LNCAP (cell line): ENCODE measurements at regions not wholly inside any gene's neighbourhood (a gene's known extent, or its start where the extent isn't known, plus 50 kb on each side); places are given as distances from the start of the nearest gene placed in this dataset.

Experiments used
- TF ChIP-seq, protein P1 (sequence below): fragments of 450-650 bp; IDR thresholded peaks from 2 replicates; pipeline ENCODE4 v1.5.1; 2017; ENCODE audit warnings: mild to moderate bottlenecking

DNA sequence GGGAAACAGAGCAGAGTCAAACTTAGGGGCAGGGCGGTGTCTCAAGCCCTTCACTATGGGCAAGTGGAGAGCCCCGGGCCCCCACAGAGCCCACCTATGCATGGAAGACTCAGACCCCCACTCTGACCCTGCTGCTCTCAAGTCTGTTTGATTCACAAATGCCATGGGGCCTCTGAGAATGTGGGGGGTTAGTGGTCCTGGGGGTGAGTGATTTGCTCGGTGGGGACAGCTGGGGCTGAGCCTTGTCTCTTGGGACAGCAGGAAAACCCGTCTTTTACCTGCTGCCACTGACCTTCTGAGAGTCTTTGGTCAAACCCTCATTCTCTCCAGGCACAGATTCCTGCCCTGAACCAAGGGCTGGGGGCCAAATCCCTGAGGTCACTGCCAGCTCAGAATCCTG is 201.0 kb upstream of the RTL1 start:
- TF ChIP-seq, protein P1, sequence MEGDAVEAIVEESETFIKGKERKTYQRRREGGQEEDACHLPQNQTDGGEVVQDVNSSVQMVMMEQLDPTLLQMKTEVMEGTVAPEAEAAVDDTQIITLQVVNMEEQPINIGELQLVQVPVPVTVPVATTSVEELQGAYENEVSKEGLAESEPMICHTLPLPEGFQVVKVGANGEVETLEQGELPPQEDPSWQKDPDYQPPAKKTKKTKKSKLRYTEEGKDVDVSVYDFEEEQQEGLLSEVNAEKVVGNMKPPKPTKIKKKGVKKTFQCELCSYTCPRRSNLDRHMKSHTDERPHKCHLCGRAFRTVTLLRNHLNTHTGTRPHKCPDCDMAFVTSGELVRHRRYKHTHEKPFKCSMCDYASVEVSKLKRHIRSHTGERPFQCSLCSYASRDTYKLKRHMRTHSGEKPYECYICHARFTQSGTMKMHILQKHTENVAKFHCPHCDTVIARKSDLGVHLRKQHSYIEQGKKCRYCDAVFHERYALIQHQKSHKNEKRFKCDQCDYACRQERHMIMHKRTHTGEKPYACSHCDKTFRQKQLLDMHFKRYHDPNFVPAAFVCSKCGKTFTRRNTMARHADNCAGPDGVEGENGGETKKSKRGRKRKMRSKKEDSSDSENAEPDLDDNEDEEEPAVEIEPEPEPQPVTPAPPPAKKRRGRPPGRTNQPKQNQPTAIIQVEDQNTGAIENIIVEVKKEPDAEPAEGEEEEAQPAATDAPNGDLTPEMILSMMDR, result no peak

DNA sequence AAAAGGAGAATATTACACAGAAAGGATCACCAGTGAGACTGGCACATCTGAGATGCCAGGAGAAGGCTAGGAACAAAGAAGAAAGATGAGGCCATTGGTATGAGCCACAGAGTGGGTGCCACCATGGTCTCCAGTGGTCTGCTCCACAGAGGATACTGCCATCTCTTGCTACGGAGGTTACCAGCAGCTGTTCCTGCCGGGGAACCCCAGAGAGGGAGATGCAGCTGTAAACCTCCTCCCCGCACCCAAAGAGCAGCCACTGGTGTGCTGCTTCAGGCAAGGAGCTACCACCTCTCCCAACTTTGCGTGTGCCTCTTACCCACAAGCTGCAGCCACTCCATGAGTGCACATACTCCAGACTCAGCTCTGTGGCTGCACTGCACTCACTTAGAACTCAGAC is 201.5 kb upstream of the RTL1 start:
- TF ChIP-seq, protein P1, result no peak

DNA sequence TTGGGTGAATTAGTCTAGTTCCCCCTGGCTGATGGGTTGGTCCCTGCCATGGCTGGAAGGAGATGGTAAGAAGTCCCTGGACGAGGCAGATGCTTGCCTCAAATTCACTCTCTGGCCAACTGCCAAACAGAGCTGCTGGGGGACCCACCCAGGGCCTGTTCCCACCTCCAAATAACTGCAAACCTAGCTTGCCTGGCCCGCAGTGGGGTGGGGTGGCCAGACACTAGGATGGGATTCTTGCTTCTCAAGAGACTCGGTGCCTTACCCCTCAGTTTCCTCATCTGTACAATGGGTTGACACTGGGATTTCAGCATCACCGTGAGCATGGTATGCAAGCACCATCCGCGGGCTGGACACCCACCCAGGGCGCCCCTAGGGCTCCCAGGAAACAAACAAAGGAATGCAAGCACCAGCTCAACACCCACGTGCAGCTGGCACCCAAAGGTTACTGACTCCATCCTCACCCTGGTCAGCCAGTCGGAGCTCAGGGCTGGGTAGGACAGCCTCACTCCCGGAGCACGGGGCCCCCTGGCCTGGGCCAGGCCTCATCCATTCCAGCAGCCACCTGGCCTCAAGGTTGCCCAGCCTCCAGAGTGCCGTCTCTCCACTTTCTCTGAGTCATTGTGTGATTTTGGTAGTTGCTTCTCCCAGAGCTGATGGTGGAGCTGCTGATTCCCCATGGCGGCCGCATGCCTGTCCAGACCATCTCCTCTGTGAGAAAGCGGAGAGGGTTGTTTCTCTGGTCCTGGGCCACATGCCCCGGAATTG is 205.2 kb upstream of the RTL1 start:
- TF ChIP-seq, protein P1, result no peak

DNA sequence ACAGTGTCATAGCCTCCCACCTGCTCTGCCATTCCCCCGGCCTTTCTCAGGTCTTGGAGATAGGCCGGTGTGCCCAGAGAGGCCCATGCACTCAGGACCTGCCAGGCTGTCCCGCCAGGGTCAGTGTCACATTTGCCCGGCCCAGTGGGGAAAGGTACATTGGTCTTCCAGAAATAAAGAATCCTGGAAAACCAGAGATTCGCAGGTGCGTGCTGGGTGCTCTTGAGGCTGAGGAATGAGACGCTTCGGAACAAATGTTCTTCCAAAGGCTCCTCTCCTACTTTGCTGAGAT is 205.8 kb upstream of the RTL1 start:
- TF ChIP-seq, protein P1, result no peak

DNA sequence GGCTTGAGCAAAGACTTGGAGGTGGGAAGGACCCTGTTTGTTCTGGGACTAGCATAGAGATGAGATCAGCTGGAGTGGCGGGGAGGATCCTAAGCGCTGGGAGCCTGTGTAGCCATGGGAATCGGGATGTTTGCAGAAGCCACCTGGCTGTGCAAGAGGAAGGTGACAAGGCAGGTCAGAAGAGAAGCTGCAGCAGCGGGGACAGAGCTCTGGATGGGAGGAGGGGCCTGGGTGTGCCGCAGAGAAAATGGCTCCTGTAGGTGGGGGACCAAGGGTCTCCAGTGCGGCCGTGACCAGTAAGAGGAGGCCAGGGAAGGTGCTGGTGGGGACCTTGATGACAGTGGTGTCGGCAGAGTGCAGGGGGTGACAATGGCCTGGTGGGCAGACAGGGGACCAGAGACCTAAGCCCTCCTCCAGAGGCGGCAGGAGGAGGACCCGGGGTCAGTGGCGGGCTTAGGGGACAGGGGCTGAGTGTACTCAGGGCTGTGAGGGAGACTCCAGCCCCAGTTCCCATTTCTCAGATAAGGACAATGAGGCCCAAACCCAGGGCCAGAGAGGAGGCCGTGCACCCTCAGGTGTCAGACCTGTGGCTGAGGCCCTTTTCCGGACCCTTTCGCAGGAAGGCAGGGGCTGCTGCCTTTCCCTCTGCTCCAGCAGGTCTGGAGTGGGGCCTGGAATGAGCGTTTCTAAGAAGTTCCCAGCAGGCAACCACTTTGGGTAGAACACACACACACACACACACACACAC is 206.6 kb upstream of the RTL1 start:
- TF ChIP-seq, protein P1, result no peak

DNA sequence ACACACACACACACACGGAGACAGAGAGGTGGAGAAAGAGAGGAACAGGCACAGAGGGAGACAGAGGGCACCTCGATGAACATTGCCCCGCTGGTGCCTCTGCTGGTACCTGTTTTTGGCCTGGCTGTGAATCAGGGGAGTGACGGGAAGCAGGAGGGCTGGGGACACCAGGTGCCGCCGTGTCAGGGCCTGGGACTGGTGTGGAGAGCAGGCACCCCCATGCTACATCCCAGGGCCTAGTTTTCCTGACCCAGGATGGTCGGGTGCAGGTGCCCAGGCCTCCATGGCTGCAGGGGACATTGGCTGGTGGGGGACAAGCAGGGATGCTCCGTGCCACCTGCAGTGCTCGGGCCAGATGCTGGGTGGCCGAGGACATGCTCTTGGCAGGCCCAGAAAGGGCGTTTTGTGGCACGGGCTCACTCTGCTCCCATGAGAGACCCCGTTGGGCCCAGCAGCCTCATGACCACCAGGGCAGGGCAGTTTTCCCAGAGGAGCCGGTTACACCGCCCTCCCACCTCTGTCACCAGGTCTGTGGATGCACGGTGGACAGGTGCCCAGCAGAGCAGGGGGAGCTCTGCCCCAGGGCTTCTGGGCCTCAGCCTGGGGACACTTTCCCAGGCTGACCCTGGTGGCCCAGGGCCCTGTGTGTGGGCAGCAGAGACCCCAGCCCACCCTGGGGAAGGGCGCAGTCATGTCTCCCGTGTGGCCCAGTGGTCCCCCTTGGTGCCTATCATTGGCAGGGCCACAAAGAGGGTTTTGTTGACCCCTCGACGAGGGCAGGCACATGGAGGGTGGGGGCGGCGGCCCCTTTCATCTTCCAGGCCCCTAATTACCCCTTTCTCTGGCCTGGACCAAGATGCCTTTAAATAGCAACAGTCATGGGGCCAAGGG is 207.5 kb upstream of the RTL1 start:
- TF ChIP-seq, protein P1, result no peak

DNA sequence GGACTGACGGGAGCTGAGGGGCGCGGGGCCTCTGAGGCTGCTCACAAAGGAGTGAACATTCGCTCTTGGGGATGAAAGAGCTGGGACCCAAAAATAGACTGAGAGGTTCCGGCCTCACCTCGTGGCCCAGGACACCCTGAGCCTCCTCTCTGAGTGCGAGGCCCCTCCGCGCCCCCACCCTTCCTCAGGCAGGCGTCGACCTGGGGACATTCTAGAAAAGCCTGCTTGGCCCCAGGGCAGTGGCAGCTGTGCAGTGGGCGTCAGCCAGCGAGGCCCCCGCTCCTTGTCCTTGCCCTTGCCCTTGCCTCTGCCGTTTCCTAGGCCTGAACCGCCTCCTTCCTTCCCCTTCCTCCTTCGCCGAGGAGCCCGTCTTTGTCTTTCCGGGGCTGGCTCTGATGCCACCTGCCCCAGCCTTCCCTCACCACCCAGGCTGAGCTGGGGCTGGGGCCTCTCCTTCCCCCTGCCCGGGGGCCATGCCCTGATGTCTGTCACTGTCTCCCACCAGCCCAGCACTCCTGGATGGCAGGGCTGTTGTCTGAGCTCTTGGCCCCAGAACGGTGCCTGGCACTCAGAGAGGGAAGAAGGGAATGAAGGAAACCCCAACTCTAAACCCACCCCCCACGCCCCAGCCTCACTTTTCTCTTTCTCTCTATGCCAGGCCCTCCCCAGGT is 208.2 kb upstream of the RTL1 start:
- TF ChIP-seq, protein P1, result no peak
